LNCAP (cell line): ENCODE measurements at regions not wholly inside any gene's neighbourhood (a gene's known extent, or its start where the extent isn't known, plus 50 kb on each side); places are given as distances from the start of the nearest gene placed in this dataset.

Source experiments
- TF ChIP-seq, protein P1 (sequence below): fragments of 450-650 bp; IDR thresholded peaks from 2 replicates; pipeline ENCODE4 v1.5.1; 2017; ENCODE audit warnings: mild to moderate bottlenecking

DNA sequence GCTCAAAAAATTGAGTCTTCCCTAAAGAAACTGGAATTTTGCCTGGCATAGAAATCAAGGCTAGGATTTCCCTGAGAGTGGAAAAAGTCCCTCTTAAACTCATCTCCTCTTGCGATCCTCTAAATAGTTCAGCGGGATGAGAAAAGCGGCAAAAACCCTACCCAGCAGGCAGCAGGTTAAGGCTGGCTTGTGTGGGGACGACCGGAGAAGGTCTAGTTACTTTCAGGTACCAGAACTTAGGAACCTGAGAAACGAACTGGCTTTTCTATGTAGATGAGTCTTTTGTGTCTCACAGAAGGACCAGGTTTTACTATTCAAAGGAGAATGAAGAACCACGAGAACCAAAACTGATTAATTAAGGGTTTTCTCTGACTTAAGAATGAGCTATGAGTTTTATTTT, 523.7 kb upstream of the TGFBR2 start:
- TF ChIP-seq, protein P1, sequence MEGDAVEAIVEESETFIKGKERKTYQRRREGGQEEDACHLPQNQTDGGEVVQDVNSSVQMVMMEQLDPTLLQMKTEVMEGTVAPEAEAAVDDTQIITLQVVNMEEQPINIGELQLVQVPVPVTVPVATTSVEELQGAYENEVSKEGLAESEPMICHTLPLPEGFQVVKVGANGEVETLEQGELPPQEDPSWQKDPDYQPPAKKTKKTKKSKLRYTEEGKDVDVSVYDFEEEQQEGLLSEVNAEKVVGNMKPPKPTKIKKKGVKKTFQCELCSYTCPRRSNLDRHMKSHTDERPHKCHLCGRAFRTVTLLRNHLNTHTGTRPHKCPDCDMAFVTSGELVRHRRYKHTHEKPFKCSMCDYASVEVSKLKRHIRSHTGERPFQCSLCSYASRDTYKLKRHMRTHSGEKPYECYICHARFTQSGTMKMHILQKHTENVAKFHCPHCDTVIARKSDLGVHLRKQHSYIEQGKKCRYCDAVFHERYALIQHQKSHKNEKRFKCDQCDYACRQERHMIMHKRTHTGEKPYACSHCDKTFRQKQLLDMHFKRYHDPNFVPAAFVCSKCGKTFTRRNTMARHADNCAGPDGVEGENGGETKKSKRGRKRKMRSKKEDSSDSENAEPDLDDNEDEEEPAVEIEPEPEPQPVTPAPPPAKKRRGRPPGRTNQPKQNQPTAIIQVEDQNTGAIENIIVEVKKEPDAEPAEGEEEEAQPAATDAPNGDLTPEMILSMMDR: no peak

DNA sequence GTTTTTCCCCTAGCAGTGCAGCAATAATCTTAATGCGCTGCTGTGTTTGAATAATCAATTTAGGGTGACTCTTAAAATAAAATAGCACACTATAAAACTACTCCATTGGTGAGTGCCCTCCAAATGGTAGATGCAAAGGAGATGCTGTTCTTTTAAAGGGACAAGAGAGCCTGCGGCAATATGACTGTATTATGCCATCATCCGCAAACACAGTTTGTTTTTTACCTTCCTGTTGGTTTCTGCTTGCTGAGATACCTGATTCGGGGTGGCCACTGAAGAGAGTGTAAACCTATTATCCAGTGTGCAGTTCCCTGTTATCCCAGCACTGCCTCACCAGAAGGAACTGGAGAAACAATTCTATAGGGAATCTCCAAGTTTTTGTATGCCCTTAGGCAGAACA, 523.1 kb upstream of the TGFBR2 start:
- TF ChIP-seq, protein P1: no peak

DNA sequence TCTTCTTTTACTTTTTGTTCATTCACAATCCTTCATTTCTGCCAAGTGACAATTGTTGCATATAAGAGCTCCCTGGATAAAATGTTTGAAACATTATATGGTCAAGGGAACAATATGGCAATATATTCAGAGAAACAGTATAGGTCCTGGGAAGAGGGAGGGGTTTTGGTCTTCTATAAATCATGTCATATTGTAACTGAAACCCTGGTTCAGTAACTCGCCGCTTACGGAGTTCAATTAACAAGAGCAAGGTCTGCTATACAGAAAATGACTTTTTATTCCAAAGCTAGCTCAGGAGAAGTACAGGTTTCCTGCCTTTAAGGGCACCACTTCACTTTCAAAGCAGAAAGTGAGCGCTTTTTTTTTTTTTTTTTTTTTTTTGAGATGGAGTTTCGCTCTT, 522.1 kb upstream of the TGFBR2 start:
- TF ChIP-seq, protein P1: no peak

DNA sequence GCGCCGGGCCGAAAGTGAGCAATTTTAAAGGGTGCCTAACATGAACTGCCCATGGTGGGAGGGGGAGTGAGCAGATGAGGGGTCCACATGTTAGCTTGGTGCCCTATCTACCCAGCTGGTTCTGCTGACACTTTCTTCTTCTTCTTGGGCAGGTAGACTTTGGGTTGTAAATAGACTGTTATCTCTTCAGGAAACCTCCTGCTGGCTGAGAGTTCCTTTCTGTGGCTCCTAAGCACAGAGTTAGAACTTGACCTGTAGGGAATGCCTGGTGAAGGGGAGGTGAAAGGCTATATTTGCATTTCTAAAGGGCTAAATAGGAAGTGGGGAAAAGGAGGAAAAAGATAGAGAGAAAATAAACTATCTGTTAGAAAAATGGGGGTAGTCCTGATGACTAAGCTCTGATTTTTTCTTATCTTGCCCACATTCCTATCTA, 521.4 kb upstream of the TGFBR2 start:
- TF ChIP-seq, protein P1: no peak

DNA sequence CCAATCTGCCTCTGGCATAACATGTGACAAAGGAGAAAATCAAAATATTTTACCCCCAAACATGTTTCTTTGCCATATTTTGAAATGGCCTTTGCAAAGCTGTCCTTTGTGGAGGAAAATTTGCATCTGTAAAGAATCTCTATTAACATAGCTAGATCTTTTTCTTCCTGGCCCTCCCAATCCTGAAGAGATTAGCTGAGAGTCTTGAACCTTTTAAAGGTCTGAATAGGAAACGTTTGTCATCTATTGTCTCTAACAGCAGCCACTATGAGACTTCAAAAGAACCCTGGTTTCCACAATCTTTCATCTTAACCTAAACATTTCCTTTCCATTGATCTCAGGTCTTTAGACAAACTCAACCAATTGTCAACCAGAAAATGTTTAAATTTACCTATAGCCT, 520.9 kb upstream of the TGFBR2 start:
- TF ChIP-seq, protein P1: no peak

DNA sequence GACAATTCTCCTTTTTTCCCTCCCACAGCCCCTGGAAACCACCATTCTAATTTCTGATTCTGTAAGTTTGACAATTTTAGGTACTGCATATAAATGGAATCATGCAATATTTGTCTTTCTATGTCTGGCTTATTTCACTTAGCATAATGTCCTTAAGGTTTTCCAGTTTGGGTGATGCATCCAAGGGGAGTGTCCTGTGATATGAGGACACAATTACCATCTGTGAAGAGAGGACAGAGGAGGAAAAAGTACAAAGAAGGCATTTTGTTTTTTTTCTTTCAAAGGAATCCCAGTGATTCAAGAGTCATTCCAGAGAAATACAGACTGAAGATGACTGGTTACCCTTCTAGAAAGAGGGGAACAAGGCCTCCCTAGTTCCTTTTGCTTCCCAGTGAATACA, 514.7 kb upstream of the TGFBR2 start:
- TF ChIP-seq, protein P1: no peak

DNA sequence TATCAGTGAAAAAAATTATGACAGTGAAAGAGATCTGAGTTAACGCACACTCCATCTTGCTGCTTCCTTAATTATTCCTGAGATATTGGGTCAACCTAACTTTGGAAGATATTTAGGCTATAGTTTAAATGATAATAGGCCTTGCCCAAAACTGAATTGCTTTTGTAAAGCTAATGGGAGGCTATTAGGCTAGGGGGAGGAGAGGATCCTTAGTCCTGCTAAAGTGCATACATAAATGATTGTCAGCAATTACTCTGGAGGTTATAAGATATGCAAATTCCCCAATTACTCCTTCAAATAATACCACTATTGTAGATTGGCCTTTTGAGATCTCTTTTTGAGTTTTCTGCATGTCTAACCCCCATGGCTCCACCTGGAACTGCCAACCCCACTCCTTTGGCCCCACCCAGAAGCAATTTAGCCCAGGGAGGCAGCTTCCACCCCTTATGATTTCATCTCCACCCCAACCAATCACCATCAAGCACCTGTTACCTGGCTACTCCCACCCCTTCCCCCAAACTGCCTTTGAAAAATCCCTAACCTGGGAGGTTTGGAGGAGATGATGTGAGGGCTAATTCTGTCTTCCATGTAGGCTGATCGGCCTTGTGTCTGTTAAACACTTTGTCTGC, 509.3 kb upstream of the TGFBR2 start:
- TF ChIP-seq, protein P1: no peak

DNA sequence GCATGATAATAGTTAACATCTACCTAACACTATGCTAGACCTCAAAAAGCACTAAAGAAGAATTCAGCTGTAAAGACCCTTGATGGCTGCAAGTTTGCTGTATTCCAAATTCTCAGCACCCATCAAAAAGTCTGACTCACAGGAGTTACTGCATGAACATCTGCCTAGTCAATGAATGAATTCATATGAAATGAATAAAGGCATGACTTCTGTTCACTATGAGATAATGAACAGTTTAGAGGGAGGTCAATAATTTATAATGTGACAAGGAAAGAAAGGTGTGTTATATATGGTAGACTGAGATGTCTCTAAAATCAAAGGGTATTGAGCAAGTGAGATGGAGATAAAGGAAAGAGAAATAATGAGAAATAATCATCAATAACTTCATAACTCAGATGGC, 508.2 kb upstream of the TGFBR2 start:
- TF ChIP-seq, protein P1: no peak
